ENCODE measurements at regions not wholly inside any gene's neighbourhood (a gene's known extent, or its start where the extent isn't known, plus 50 kb on each side); places are given as distances from the start of the nearest gene placed in this dataset.

DNA sequence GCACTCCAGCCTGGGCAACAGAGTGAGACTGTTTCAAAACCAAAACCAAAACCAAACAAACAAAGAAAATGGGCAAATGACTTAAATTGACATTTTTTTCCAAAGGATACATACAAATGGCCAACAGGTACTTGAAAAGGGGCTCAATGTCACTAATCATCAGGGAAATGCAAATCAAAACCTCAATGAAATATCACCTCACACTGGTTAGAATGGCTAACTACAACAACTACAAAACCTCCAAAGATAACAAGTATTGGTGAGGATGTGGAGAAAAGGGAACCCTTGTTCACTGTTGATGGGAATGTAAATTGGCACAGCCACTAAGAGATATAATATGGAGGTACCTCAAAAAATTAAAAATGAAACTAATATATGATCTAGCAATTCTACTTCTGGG is 213.2 kb upstream of the HS6ST1 start:
- H2AFZ ChIP-seq (ENCODE audit: control insufficient read depth, low read length): no peak overlapping the region
- no peaks in the 10 kb centered on the region for H3K9me3 ChIP-seq (ENCODE audit: control insufficient read depth, low read depth, low read length)
- H3K4me3 ChIP-seq (ENCODE audit: control insufficient read depth in 2 of 3, extremely low read depth in 1 of 3, insufficient read depth in 2 of 3, low read depth in 1 of 3, low read length in 3 of 3): no peak overlapping the region
- FAIRE-seq (no peak), DNase-seq (ENCODE audit: low read depth, low spot score) (no peak)
- no peaks in the 10 kb centered on the region for H4K20me1 ChIP-seq (ENCODE audit: control insufficient read depth, extremely low read depth, insufficient read depth, low read length)
- H3K79me2 ChIP-seq (ENCODE audit: control insufficient read depth, insufficient read depth, low read length): no peaks in the 10 kb centered on the region
- no peaks in the 10 kb centered on the region for H3K36me3 ChIP-seq (ENCODE audit: control insufficient read depth in 2 of 2, extremely low read depth in 1 of 2, insufficient read depth in 2 of 2, low read length in 2 of 2)
- no peak overlapping the region for H3K27ac ChIP-seq (ENCODE audit: control insufficient read depth, insufficient read depth, low read length)
- no peaks in the 10 kb centered on the region for H3K27me3 ChIP-seq (ENCODE audit: control insufficient read depth, extremely low read depth, insufficient read depth, low read length)
- no peak overlapping the region for H3K9ac ChIP-seq (ENCODE audit: control insufficient read depth, extremely low read depth, insufficient read depth, low read length)
- dilution Hi-C loops (cut with MboI; ENCODE audit: extremely low pct_ligation_motif_present, low sequenced_read_pairs): no loop called here
- no peaks in the 10 kb centered on the region for H3K9me1 ChIP-seq (ENCODE audit: control insufficient read depth, extremely low read depth, insufficient read depth, low read length)
- TF ChIP-seq EZH2 (IDR thresholded peaks at IDR 0.05; ENCODE audit: low read length): no peak
- peak in 1 of 3 experiments; percentile 21 for TF ChIP-seq CTCF (optimal IDR thresholded peaks at IDR 0.05 in 1 of 3, IDR thresholded peaks at IDR 0.05 in 1 of 3, conservative IDR thresholded peaks at IDR 0.05 in 1 of 3; ENCODE audit: extremely low read depth in 1 of 3, insufficient read depth in 2 of 3, low read length in 3 of 3)
- no peaks in the 10 kb centered on the region for H3K4me1 ChIP-seq (ENCODE audit: control insufficient read depth, extremely low read depth, insufficient read depth, low read length)
- H3K4me2 ChIP-seq (ENCODE audit: control insufficient read depth, extremely low read depth, insufficient read depth, low read depth, low read length): no peak overlapping the region

GRCh38 chr2:128533101-128533500 is 214.4 kb upstream of the HS6ST1 start:
- H3K36me3 ChIP-seq (ENCODE audit: control insufficient read depth in 2 of 2, extremely low read depth in 1 of 2, insufficient read depth in 2 of 2, low read length in 2 of 2): no peaks in the 10 kb centered on the region
- H3K4me3 ChIP-seq (ENCODE audit: control insufficient read depth in 2 of 3, extremely low read depth in 1 of 3, insufficient read depth in 2 of 3, low read depth in 1 of 3, low read length in 3 of 3): no peak overlapping the region
- H3K9me3 ChIP-seq (ENCODE audit: control insufficient read depth, low read depth, low read length): no peaks in the 10 kb centered on the region
- H2AFZ ChIP-seq (ENCODE audit: control insufficient read depth, low read length): no peak overlapping the region
- DNase-seq (ENCODE audit: low read depth, low spot score) (no peak), FAIRE-seq (no peak)
- H3K9ac ChIP-seq (ENCODE audit: control insufficient read depth, extremely low read depth, insufficient read depth, low read length): no peak overlapping the region
- no peaks in the 10 kb centered on the region for H3K27me3 ChIP-seq (ENCODE audit: control insufficient read depth, extremely low read depth, insufficient read depth, low read length)
- H3K4me1 ChIP-seq (ENCODE audit: control insufficient read depth, extremely low read depth, insufficient read depth, low read length): no peaks in the 10 kb centered on the region
- H4K20me1 ChIP-seq (ENCODE audit: control insufficient read depth, extremely low read depth, insufficient read depth, low read length): no peaks in the 10 kb centered on the region
- no peak overlapping the region for H3K4me2 ChIP-seq (ENCODE audit: control insufficient read depth, extremely low read depth, insufficient read depth, low read depth, low read length)
- no peaks in the 10 kb centered on the region for H3K79me2 ChIP-seq (ENCODE audit: control insufficient read depth, insufficient read depth, low read length)
- H3K27ac ChIP-seq (ENCODE audit: control insufficient read depth, insufficient read depth, low read length): no peak overlapping the region
- TF ChIP-seq EZH2 (IDR thresholded peaks at IDR 0.05; ENCODE audit: low read length) (no peak), CTCF (optimal IDR thresholded peaks at IDR 0.05 in 1 of 3, IDR thresholded peaks at IDR 0.05 in 1 of 3, conservative IDR thresholded peaks at IDR 0.05 in 1 of 3; ENCODE audit: extremely low read depth in 1 of 3, insufficient read depth in 2 of 3, low read length in 3 of 3) (no peak)
- dilution Hi-C loops (cut with MboI; ENCODE audit: extremely low pct_ligation_motif_present, low sequenced_read_pairs): no loop called here
- H3K9me1 ChIP-seq (ENCODE audit: control insufficient read depth, extremely low read depth, insufficient read depth, low read length): no peaks in the 10 kb centered on the region
